ENCODE measurements at regions not wholly inside any gene's neighbourhood (a gene's known extent, or its start where the extent isn't known, plus 50 kb on each side); places are given as distances from the start of the nearest gene placed in this dataset.

GRCh38 chr1:216809649-216810048 is 86.4 kb upstream of the ESRRG start:
- no peak for TF ChIP-seq REST (IDR thresholded peaks at IDR 0.05; ENCODE audit: low read depth)
- TF ChIP-seq CREB1 (IDR thresholded peaks at IDR 0.05; ENCODE audit: low read depth) = no peak
- no peak for TF ChIP-seq TCF12 (IDR thresholded peaks at IDR 0.05; ENCODE audit: low read depth)
- no peak for TF ChIP-seq MAX (IDR thresholded peaks at IDR 0.05)
- no peak for TF ChIP-seq CEBPB (IDR thresholded peaks at IDR 0.05)
- TF ChIP-seq TEAD4 (IDR thresholded peaks at IDR 0.05) = no peak
- no peak for TF ChIP-seq ZBTB7A (IDR thresholded peaks at IDR 0.05; ENCODE audit: low read depth)
- no peak for TF ChIP-seq YY1 (IDR thresholded peaks at IDR 0.05; ENCODE audit: low read depth)
- no peak for TF ChIP-seq RAD21 (IDR thresholded peaks at IDR 0.05; ENCODE audit: low read depth)
- TF ChIP-seq TAF1 (IDR thresholded peaks at IDR 0.05; ENCODE audit: low read depth) = no peak
- TF ChIP-seq EP300 (IDR thresholded peaks at IDR 0.05; ENCODE audit: borderline replicate concordance) = no peak
